TTC549 (cell line): ENCODE measurements at regions not wholly inside any gene's neighbourhood (a gene's known extent, or its start where the extent isn't known, plus 50 kb on each side); places are given as distances from the start of the nearest gene placed in this dataset.

Experiments
- FAIRE-seq: peaks from 2 replicates; lab custom pipeline; 2012; peaks lifted over from hg19 to GRCh38; lab: Jason Lieb, UNC

GRCh38 chr12:90122681-90123080, 414.0 kb upstream of the ATP2B1 start:
- no peak for FAIRE-seq

GRCh38 chr12:90120627-90121026, 412.0 kb upstream of the ATP2B1 start:
- FAIRE-seq: no peak

- FAIRE-seq: no peak
These were observed 404.0 kb upstream of the ATP2B1 start for GRCh38 chr12:90112666-90113065.

GRCh38 chr12:90111791-90112580, 403.3 kb upstream of the ATP2B1 start:
- no peak for FAIRE-seq

- FAIRE-seq: no peak
These were observed 397.9 kb upstream of the ATP2B1 start for GRCh38 chr12:90106568-90106967.

- FAIRE-seq: peak; percentile 36
These were observed 394.5 kb upstream of the ATP2B1 start for GRCh38 chr12:90102957-90103652.

GRCh38 chr12:90100579-90100978, 391.9 kb upstream of the ATP2B1 start:
- no peak for FAIRE-seq

GRCh38 chr12:90099288-90099687, 390.6 kb upstream of the ATP2B1 start:
- no peak for FAIRE-seq

GRCh38 chr12:90098132-90098779, 389.6 kb upstream of the ATP2B1 start:
- FAIRE-seq: no peak

- no peak for FAIRE-seq
These were observed 383.2 kb upstream of the ATP2B1 start for GRCh38 chr12:90091809-90092208.

GRCh38 chr12:90090929-90091651, 382.5 kb upstream of the ATP2B1 start:
- no peak for FAIRE-seq

GRCh38 chr12:90086281-90086680, 377.6 kb upstream of the ATP2B1 start:
- no peak for FAIRE-seq

GRCh38 chr12:90085494-90086274, 377.0 kb upstream of the ATP2B1 start:
- no peak for FAIRE-seq

- no peak for FAIRE-seq
These were observed 375.4 kb upstream of the ATP2B1 start for GRCh38 chr12:90084018-90084417.

GRCh38 chr12:90080616-90081015, 372.0 kb upstream of the ATP2B1 start:
- FAIRE-seq: no peak

GRCh38 chr12:90079529-90080210, 371.0 kb upstream of the ATP2B1 start:
- no peak for FAIRE-seq

GRCh38 chr12:90078344-90078743, 369.7 kb upstream of the ATP2B1 start:
- no peak for FAIRE-seq

GRCh38 chr12:90077756-90078155, 369.1 kb upstream of the ATP2B1 start:
- no peak for FAIRE-seq

GRCh38 chr12:90076851-90077319, 368.2 kb upstream of the ATP2B1 start:
- no peak for FAIRE-seq

- FAIRE-seq: no peak
These were observed 367.0 kb upstream of the ATP2B1 start for GRCh38 chr12:90075685-90076084.

- FAIRE-seq: no peak
These were observed 365.4 kb upstream of the ATP2B1 start for GRCh38 chr12:90074086-90074485.
